ENCODE measurements at regions not wholly inside any gene's neighbourhood (a gene's known extent, or its start where the extent isn't known, plus 50 kb on each side); places are given as distances from the start of the nearest gene placed in this dataset.

DNA sequence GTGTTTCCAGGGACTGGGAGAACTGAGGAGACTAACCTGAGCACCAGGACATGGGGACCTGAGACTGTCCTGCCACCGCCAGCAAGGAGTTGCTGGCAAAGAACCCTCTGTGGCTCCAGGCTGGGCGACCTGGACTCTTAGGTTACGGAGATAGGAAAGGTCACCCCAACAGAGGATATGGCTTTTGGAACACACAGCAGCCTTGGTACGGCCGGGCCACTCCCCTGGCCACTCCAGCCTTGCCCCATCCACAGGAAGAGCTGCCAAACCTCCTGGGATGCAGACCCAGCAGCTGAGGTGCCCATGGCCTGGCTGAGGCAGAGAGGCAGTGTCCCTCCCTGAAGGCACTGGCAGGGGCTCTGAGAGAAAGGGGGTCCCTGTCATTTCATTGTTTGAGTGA lies 137.8 kb downstream of the OAT start:
- H3K9me3 ChIP-seq, result no peaks in the 10 kb centered on the region
- DNase-seq (ENCODE audit: low spot score in 2 of 2), result no peak
- 83% methylated on average over 3 of the region's 5 CpGs for WGBS

DNA sequence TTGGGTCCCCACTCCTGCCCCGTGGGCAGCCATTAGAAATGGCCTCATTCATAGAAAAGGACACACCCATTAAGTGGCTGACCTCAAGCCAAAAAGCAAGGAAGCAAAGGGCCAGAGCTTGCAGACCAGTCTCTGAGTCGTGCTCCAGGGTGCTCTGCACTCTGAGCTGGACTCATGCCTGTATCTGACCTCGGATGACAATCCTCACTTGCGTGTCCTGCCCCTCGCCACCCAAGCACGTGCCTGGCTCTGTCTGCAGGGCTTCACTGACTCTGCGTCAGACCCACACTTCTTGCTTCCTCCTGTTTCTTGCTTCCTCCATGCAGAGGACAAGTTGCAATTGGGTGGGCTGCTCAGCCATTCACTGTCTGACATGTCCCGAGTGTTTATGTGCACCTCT lies 138.8 kb downstream of the OAT start:
- 81% methylated on average over 7 of the region's 8 CpGs for WGBS
- no peak overlapping the region for H3K27ac ChIP-seq
- no peaks in the 10 kb centered on the region for H3K9me3 ChIP-seq
- H3K4me1 ChIP-seq, result no peaks in the 10 kb centered on the region
- DNase-seq (ENCODE audit: low spot score in 2 of 2), result no peak
- no peaks in the 10 kb centered on the region for H3K36me3 ChIP-seq
- H3K27me3 ChIP-seq, result no peaks in the 10 kb centered on the region
- TF ChIP-seq, protein P1, sequence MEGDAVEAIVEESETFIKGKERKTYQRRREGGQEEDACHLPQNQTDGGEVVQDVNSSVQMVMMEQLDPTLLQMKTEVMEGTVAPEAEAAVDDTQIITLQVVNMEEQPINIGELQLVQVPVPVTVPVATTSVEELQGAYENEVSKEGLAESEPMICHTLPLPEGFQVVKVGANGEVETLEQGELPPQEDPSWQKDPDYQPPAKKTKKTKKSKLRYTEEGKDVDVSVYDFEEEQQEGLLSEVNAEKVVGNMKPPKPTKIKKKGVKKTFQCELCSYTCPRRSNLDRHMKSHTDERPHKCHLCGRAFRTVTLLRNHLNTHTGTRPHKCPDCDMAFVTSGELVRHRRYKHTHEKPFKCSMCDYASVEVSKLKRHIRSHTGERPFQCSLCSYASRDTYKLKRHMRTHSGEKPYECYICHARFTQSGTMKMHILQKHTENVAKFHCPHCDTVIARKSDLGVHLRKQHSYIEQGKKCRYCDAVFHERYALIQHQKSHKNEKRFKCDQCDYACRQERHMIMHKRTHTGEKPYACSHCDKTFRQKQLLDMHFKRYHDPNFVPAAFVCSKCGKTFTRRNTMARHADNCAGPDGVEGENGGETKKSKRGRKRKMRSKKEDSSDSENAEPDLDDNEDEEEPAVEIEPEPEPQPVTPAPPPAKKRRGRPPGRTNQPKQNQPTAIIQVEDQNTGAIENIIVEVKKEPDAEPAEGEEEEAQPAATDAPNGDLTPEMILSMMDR (IDR thresholded peaks at IDR 0.05), result no peak
- TF ChIP-seq POLR2AphosphoS5 (IDR thresholded peaks at IDR 0.05), result no peak
- TF ChIP-seq POLR2A (IDR thresholded peaks at IDR 0.05), result no peak
- no peak for TF ChIP-seq EP300 (IDR thresholded peaks at IDR 0.05)
- H3K4me3 ChIP-seq, result no peak overlapping the region

More for the DNA sequence above, 137.8 kb downstream of the OAT start:
- H3K27ac ChIP-seq, result no peak overlapping the region
- TF ChIP-seq EP300 (IDR thresholded peaks at IDR 0.05), result no peak
- TF ChIP-seq POLR2A (IDR thresholded peaks at IDR 0.05), result no peak
- TF ChIP-seq POLR2AphosphoS5 (IDR thresholded peaks at IDR 0.05), result no peak
- TF ChIP-seq, protein P1 (IDR thresholded peaks at IDR 0.05), result no peak
- H3K4me1 ChIP-seq, result no peaks in the 10 kb centered on the region
- H3K4me3 ChIP-seq, result no peak overlapping the region
- H3K36me3 ChIP-seq, result no peaks in the 10 kb centered on the region
- no peaks in the 10 kb centered on the region for H3K27me3 ChIP-seq

DNA sequence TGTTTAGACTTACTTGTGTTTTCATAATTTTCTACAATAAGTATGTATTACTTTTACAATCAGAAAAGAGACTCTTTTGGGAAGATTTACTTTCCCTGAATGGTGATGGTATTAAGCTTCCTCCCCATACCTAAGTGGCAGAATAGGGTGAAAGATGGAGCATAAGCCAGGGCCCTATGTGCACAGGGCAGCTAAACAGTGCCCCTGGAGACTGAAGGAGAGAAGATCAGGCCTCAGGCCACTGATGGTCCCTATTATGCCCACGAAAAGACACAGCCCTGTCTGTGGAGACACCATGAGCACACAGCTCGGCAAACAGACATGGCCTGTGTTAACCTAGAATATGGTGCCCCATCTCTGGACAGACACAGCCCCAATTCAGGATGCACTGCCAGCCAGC lies 139.4 kb downstream of the OAT start:
- H3K9me3 ChIP-seq, result no peaks in the 10 kb centered on the region
- WGBS, result 86% methylated on average over 2 of the region's 2 CpGs
- H3K27ac ChIP-seq, result no peak overlapping the region
- no peak for DNase-seq (ENCODE audit: low spot score in 2 of 2)
- H3K4me3 ChIP-seq, result no peak overlapping the region
- no peaks in the 10 kb centered on the region for H3K4me1 ChIP-seq
- H3K36me3 ChIP-seq, result no peaks in the 10 kb centered on the region
- TF ChIP-seq, protein P1 (IDR thresholded peaks at IDR 0.05), result no peak
- no peaks in the 10 kb centered on the region for H3K27me3 ChIP-seq

DNA sequence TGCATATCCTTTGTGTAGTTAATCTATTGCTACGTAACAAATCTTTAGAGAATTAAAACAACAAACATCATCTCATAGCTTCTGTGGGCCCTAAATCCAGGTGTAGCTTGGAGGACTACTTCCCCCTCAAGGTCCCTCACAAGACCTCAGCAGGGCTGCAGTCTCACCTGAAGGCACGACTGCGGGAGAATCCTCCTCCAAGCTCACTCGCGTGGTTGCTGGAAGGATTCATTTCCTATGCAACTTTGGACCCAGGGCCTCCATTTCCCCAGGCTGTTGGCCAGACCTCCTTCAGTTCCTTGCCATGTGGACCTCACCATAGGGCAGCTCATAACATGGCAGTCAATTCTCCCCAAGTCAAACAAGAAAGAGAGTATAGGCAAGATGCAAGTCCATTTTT lies 140.4 kb downstream of the OAT start:
- no peak overlapping the region for H3K27ac ChIP-seq
- no peak overlapping the region for H3K4me3 ChIP-seq
- TF ChIP-seq EP300 (IDR thresholded peaks at IDR 0.05) (no peak), POLR2A (IDR thresholded peaks at IDR 0.05) (no peak), POLR2AphosphoS5 (IDR thresholded peaks at IDR 0.05) (no peak)
- TF ChIP-seq, protein P1 (IDR thresholded peaks at IDR 0.05), result no peak
- peaks cover 5% of the 10 kb centered on the region for H3K9me3 ChIP-seq
- H3K4me1 ChIP-seq, result no peaks in the 10 kb centered on the region
- H3K36me3 ChIP-seq, result no peaks in the 10 kb centered on the region
- no peak for DNase-seq (ENCODE audit: low spot score in 2 of 2)
- H3K27me3 ChIP-seq, result no peaks in the 10 kb centered on the region
- WGBS, result 92% methylated on average over 5 of the region's 5 CpGs

DNA sequence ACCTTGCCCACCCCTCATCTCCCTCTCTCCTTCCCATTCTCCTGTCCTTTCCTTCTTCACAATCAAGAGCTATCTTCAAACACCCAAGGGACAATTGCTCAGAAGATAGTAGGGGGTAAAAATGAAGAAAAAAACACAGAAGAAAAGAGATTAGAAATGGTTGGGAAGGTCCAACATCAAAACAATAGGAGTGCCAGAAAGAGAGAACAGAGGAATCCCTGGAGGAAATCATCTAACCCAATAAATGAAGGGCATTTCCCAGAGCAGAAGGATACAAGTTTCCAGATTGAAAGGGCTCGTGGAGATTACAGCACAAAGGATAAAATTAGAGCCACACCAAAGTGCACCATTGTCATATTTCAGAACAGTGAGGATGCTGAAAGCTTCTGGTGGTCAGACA lies 145.6 kb downstream of the OAT start:
- Histone ChIP-seq H3K27me3 (no peaks in the 10 kb centered on the region), H3K27ac (no peak overlapping the region), H3K4me1 (no peaks in the 10 kb centered on the region), H3K9me3 (peaks cover 21% of the 10 kb centered on the region), H3K4me3 (no peak overlapping the region), H3K36me3 (no peaks in the 10 kb centered on the region)
- 54% methylated on average over 1 of the region's 1 CpG for WGBS
- no peak for DNase-seq (ENCODE audit: low spot score in 2 of 2)
- TF ChIP-seq EP300 (IDR thresholded peaks at IDR 0.05) (no peak), POLR2A (IDR thresholded peaks at IDR 0.05) (no peak), POLR2AphosphoS5 (IDR thresholded peaks at IDR 0.05) (no peak)
- TF ChIP-seq, protein P1 (IDR thresholded peaks at IDR 0.05), result no peak

All from suprapubic skin (tissue), 4 donors.